Esophagus squamous epithelium (tissue), 5 donors: ENCODE measurements at regions not wholly inside any gene's neighbourhood (a gene's known extent, or its start where the extent isn't known, plus 50 kb on each side); places are given as distances from the start of the nearest gene placed in this dataset.

Source experiments
- DNase-seq: peaks from one replicate; lab custom pipeline; 2025; lab: John Stamatoyannopoulos, UW
- H3K27ac ChIP-seq, 4 donors: fragments of 200-600 bp; sonication (generic); one replicate each; pipeline ENCODE4 v1.5.1; 2016 to 2019; ENCODE audit warnings: mild to moderate bottlenecking in 1 of 4
- H3K27me3 ChIP-seq, 4 donors: fragments of 200-600 bp; sonication (generic); 1 replicate in 3 of 4; 2 replicates in 1 of 4; pipeline versions ENCODE4 v1.5.1 to v1.6.0; 2017 to 2021; ENCODE audit warnings: antibody characterized with exemption in 1 of 4
- H3K36me3 ChIP-seq, 3 donors: fragments of 200-600 bp; sonication (generic); one replicate each; pipeline ENCODE4 v1.5.1; 2016 to 2019
- H3K4me1 ChIP-seq, 3 donors: fragments of 200-600 bp; sonication (generic); one replicate each; pipeline ENCODE4 v1.5.1; 2017 to 2019
- H3K4me3 ChIP-seq, 4 donors: fragments of 200-600 bp; sonication (generic); 1 replicate in 3 of 4; 2 replicates in 1 of 4; pipeline ENCODE4 v1.5.1; 2016 to 2019; ENCODE audit warnings: mild to moderate bottlenecking in 2 of 4, moderate library complexity in 1 of 4
- H3K9me3 ChIP-seq, 3 donors: fragments of 200-600 bp; sonication (generic); one replicate each; pipeline ENCODE4 v1.5.1; 2016 to 2019
- CTCF ChIP-seq, 6 experiments: fragments of 450-650 bp in 4 of 6; fragments of 200-600 bp in 2 of 6; sonication (generic) in 2 of 6; IDR thresholded peaks; one replicate each; pipeline ENCODE4 v1.5.1; 2016 to 2019; ENCODE audit warnings: antibody characterized with exemption in 6 of 6, mild to moderate bottlenecking in 4 of 6, moderate library complexity in 4 of 6
- POLR2A ChIP-seq, 4 donors: fragments of 450-650 bp; IDR thresholded peaks; one replicate each; pipeline ENCODE4 v1.6.1; 2017; ENCODE audit warnings: antibody characterized with exemption in 4 of 4, mild to moderate bottlenecking in 4 of 4, moderate library complexity in 3 of 4
- whole genome bisulfite sequencing, 2 donors: methylation state at CpG; one replicate each; pipeline ENCODE4 v1.1.5; 2018; 5-methylcytosine and 5-hydroxymethylcytosine counted together
- intact Hi-C: fragments of 100-400 bp; cut with DNase I; formaldehyde crosslinking; loops from one replicate; pipeline ENCODE4 v1.15.0; 2022
- donor health status: DM: yes; HTN: yes; CAD: no.

GRCh38 chr20:56900252-56900651, 271.1 kb downstream of the TFAP2C start:
- Histone ChIP-seq H3K4me1 (no peaks in the 10 kb centered on the region), H3K27me3 (peaks cover 0 to 14% (median 0%) of the 10 kb centered on the region in 4 donors), H3K27ac (no peak overlapping the region), H3K4me3 (no peak overlapping the region), H3K9me3 (peaks cover 0 to 8% (median 3%) of the 10 kb centered on the region in 3 donors), H3K36me3 (no peaks in the 10 kb centered on the region)
- 79 to 82% methylated on average over 9 of the region's 9 CpGs for WGBS, 2 donors
- TF ChIP-seq CTCF (IDR thresholded peaks at IDR 0.05), result no peak
- no peak for TF ChIP-seq POLR2A (IDR thresholded peaks at IDR 0.05)
- no peak for DNase-seq
- intact Hi-C loops, result no loop called here

DNA sequence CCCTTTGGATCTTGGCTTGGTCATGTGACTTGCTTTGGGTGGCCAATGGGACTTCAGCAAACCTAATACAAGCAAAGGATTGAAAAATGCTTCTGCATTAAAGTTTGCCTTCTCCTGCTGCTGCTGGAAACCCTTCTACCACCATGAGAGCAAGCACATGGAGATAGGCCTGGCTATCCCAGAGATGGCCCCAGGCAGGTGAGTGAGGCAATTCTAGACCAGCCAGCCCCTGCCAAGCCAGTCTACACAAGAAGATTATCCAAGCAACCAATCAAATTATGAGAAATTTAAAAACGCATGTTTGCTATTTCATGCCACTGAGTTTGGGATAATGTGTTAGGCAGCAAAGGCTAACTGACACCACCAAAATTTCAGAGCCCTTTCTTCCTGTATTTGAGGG, 274.3 kb downstream of the TFAP2C start:
- Histone ChIP-seq H3K27me3 (peaks cover 0 to 8% (median 0%) of the 10 kb centered on the region in 4 donors), H3K27ac (no peak overlapping the region), H3K9me3 (peaks cover 0 to 8% (median 3%) of the 10 kb centered on the region in 3 donors), H3K36me3 (no peaks in the 10 kb centered on the region), H3K4me3 (no peak overlapping the region), H3K4me1 (no peaks in the 10 kb centered on the region)
- TF ChIP-seq CTCF (IDR thresholded peaks at IDR 0.05) (no peak), POLR2A (IDR thresholded peaks at IDR 0.05) (no peak)
- DNase-seq, result no peak
- 0 to 57% methylated on average over 1 of the region's 1 CpG for WGBS, 2 donors
- intact Hi-C loops, result no loop called here

GRCh38 chr20:56903858-56904257, 274.8 kb downstream of the TFAP2C start:
- H3K27ac ChIP-seq, result no peak overlapping the region
- H3K36me3 ChIP-seq, result no peaks in the 10 kb centered on the region
- H3K4me3 ChIP-seq, result no peak overlapping the region
- H3K9me3 ChIP-seq, result peaks cover 0 to 8% (median 3%) of the 10 kb centered on the region in 3 donors
- TF ChIP-seq POLR2A (IDR thresholded peaks at IDR 0.05), result no peak
- no peak for TF ChIP-seq CTCF (IDR thresholded peaks at IDR 0.05)
- intact Hi-C loops, result no loop called here
- 55 to 89% methylated on average over 4 of the region's 4 CpGs for WGBS, 2 donors
- H3K4me1 ChIP-seq, result no peaks in the 10 kb centered on the region
- peaks cover 0 to 4% (median 0%) of the 10 kb centered on the region in 4 donors for H3K27me3 ChIP-seq
- no peak for DNase-seq

GRCh38 chr20:56909918-56910714, 281.0 kb downstream of the TFAP2C start:
- Histone ChIP-seq H3K4me3 (no peak overlapping the region), H3K27ac (no peak overlapping the region), H3K36me3 (no peaks in the 10 kb centered on the region), H3K27me3 (peaks cover 0 to 15% (median 0%) of the 10 kb centered on the region in 4 donors), H3K4me1 (peaks cover 0 to 6% (median 0%) of the 10 kb centered on the region in 3 donors), H3K9me3 (no peaks in the 10 kb centered on the region)
- no peak for TF ChIP-seq CTCF (IDR thresholded peaks at IDR 0.05)
- TF ChIP-seq POLR2A (IDR thresholded peaks at IDR 0.05), result no peak
- DNase-seq, result no peak
- intact Hi-C loops, result no loop called here
- 48 to 50% methylated on average over 15 to 16 of the region's 16 CpGs for WGBS, 2 donors

GRCh38 chr20:56911946-56912345, 282.8 kb downstream of the TFAP2C start:
- Histone ChIP-seq H3K4me3 (no peak overlapping the region), H3K36me3 (no peaks in the 10 kb centered on the region), H3K27ac (no peak overlapping the region), H3K4me1 (peaks cover 0 to 6% (median 0%) of the 10 kb centered on the region in 3 donors), H3K27me3 (peaks cover 0 to 16% (median 0%) of the 10 kb centered on the region in 4 donors), H3K9me3 (no peaks in the 10 kb centered on the region)
- 50 to 93% methylated on average over 2 to 15 of the region's 18 CpGs for WGBS, 2 donors
- intact Hi-C loops, result no loop called here
- TF ChIP-seq POLR2A (IDR thresholded peaks at IDR 0.05) (no peak), CTCF (IDR thresholded peaks at IDR 0.05) (no peak)
- DNase-seq, result no peak
